ENCODE measurements at regions not wholly inside any gene's neighbourhood (a gene's known extent, or its start where the extent isn't known, plus 50 kb on each side); places are given as distances from the start of the nearest gene placed in this dataset.

GRCh38 chr14:98890556-98891340 lies 381.2 kb downstream of the BCL11B start:
- no peak for DNase-seq

DNA sequence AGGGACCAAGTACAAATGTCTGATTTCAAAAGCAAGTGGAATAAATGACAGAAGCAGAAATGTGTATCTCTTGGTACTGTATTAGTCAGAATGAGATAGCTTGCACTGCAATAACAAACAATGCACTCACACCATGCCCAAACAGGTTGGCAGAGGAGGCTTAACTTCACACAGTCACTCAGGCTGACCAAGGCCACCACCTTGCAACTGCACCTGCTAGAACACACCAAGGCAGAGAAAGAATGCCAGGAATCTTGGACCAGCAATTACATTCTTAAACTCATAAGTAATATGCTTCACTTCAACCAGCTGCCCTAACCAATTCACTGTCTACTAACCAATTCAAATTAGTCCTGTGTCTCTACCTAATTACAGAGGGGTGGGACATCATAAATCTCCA lies 378.3 kb downstream of the BCL11B start:
- DNase-seq = no peak

GRCh38 chr14:98894600-98894999 lies 377.4 kb downstream of the BCL11B start:
- DNase-seq = no peak

GRCh38 chr14:98896449-98896848 lies 375.5 kb downstream of the BCL11B start:
- no peak for DNase-seq

- DNase-seq = no peak
These were observed 374.2 kb downstream of the BCL11B start for GRCh38 chr14:98897605-98898309.

- no peak for DNase-seq
These were observed 372.6 kb downstream of the BCL11B start for GRCh38 chr14:98899441-98899840.

- no peak for DNase-seq
These were observed 371.8 kb downstream of the BCL11B start for GRCh38 chr14:98900236-98900635.

DNA sequence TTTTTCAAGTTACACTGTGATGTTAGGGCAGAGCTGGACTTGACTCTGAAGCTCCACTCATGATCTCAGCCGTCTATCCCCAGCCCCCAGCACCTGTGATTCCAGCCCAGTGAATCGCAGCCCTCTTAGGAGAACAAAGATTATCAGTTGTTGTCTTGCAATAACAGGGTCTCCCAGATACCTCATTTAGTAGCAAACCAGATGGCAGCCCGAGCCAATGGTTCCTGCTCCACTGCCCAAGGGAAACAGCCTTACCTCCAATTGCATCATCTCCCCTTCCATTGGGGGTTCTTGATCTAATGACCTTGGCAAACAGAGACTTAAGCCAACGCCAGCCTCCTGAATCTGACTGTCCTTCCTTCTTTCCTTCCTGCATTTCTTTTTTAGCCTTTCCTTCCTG lies 371.2 kb downstream of the BCL11B start:
- DNase-seq = no peak

DNA sequence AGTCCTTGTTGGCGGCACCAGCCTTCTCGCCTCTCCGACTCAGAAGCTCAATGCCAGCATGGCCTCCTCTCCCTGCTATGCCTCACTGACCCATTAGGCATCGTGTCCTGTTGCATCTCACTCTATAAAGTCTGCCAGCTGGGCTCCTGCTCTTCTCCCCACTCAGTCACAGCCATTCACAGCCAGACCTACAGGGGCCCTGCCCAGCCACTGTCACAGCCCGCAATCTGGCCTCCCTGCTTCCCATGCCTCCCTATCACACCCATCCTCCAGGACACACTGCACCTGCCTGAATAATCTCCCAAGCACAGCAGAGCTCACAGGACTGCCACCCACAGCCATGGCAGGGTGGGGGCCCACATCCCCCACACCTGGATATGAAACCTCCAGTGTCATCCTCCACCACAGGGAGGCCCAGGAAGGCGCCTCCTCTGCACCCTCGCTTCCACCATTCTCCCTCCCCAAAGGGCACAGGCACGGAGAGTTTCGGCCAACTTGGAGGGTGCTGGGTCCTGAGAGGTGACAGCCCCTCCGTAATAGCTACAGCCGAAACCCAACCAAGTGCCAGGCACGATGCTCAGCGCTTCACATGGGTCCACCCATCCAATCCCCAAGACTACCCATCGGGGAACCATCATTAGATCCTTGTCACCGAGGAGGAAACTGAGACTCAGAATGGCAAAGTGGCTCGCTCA lies 370.3 kb downstream of the BCL11B start:
- DNase-seq = no peak

GRCh38 chr14:98903371-98903770 lies 368.6 kb downstream of the BCL11B start:
- DNase-seq = no peak

GRCh38 chr14:98904677-98905076 lies 367.3 kb downstream of the BCL11B start:
- no peak for DNase-seq

DNA sequence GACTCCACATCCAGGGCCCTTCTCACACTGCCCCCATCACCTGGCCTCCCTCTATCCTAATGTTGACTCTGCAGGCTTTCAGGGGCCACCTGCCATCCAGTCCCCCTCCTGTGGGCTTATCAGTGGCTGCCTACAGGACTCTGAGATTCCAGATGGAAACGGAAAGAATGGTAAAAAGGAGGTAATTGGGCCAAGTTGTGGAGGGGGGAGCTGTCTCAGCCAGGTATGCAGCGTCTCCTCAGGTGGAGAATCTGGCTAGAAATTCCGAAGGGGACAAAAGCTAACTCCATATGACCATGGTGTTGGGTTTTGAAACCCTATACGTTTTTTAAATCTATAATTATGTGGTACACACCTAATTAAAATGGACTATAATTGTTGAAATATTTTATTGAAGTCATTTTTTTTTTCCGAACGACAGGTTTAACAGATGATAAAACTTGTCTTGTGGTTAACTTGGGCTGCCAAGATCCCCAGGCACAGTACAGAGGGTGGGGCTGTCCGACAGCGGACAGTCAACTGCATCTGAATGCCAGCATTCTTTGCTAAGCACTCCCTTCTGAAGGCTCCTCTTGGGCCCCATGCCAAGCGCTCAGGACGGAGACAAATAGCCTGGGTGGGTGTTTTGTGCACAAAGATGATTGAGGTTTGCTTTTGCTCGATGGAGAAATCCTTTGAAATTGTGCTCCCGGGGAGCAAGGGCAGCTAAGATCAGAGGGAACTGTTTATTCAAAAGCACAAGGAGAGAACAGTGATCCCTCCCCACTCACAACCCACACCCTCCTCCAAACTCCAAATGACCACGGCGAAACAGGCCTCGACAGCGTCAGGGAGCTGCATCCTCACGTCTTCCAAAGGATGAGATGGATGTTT lies 365.6 kb downstream of the BCL11B start:
- DNase-seq = no peak

- DNase-seq = no peak
These were observed 364.7 kb downstream of the BCL11B start for GRCh38 chr14:98907271-98907670.

DNA sequence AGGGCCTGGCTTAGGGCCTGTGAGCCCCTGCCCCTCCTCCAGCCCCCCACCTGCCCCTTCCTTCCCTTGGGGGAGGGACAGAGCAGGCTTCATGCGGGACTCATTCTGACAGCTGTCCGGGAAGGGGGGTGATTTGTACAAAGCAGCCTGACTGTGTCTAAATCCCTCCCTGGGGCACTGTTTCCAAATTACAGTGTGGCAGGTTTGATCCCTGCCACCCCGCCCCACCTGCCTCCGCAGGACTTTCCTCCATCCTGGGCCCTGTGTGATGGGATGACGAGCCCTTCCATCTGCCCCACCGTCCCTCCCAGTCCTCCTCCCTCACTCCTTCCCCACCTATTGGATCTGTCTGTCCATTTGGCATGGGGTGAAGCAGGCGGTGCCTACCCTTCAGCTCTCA lies 363.9 kb downstream of the BCL11B start:
- DNase-seq = no peak

- no peak for DNase-seq
These were observed 362.6 kb downstream of the BCL11B start for GRCh38 chr14:98909251-98909944.

- no peak for DNase-seq
These were observed 361.9 kb downstream of the BCL11B start for GRCh38 chr14:98910061-98910460.

DNA sequence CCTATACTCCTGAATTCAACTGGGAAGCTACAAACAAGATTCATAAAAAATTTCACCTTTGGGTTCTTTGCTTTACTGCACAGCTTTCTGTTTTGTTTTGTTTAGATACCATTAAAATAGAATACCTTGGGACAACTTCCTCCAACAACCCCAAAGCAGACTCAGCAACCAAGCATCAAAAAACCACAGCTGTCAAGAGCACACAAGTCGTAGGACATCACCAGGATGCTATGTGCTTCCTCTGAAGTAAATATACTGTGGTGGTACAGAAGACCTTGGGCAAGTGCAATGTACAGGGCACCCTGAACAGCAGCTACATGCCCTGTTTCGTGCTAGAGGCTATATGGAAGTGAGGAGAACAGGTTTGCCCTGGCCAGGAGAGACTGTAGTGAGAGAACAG lies 359.3 kb downstream of the BCL11B start:
- DNase-seq = no peak

DNA sequence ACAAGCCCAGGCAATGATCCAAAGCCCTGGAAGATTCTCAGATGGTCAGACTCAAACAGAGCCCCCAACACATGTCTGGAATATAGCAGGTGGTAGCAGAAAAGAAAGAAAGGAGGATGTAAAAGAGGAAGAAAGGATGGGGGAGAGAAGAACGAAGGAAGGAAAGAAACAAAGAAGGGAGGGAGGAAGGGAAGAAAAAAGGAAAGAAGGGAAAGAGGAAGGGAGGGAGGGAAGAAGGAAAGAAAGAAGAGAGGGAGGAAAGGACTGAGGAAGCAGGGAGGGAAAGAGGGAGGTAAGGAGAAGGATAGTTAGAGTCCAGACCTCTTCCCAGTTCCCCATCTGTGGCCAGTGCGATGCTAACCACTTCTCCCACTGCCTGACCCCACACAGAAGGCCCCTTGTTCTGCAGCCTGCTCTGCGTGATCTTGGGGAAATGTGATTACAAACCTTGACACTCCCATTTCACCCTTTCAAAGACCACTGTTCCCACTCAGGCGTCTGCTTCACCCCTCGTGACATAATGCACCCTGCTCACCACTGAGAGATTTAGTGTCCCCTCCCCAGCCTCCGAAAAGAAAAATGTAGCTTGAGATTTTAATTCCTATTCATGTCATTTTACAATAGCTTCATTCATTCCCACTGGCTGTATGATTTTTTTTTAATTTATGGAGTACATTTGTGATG lies 357.9 kb downstream of the BCL11B start:
- DNase-seq = no peak

- DNase-seq = no peak
These were observed 357.1 kb downstream of the BCL11B start for GRCh38 chr14:98914942-98915341.

DNA sequence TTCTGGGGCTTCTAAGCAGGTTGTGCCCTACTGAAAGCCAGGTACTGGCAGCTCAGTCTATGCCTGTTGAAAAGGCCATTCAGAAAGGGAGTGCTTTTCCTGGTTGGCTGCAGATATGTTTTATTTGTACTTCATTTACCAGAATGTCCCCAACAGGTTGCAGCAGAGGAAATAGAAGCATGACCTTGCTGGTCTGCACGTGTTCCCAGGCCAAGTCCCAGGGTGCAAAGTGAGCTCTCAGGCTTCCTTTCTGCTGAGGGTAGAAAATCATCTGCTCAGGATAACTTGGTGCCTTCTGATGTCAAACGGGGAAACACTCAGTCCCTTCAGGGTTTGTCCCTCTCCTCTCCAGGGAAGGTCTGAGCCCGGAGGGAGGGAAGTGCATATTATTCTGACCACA lies 356.4 kb downstream of the BCL11B start:
- DNase-seq = no peak

- no peak for DNase-seq
These were observed 356.0 kb downstream of the BCL11B start for GRCh38 chr14:98916036-98916435.

GRCh38 chr14:98916476-98916875 lies 355.5 kb downstream of the BCL11B start:
- DNase-seq = no peak
